ENCODE measurements at regions not wholly inside any gene's neighbourhood (a gene's known extent, or its start where the extent isn't known, plus 50 kb on each side); places are given as distances from the start of the nearest gene placed in this dataset.

DNA sequence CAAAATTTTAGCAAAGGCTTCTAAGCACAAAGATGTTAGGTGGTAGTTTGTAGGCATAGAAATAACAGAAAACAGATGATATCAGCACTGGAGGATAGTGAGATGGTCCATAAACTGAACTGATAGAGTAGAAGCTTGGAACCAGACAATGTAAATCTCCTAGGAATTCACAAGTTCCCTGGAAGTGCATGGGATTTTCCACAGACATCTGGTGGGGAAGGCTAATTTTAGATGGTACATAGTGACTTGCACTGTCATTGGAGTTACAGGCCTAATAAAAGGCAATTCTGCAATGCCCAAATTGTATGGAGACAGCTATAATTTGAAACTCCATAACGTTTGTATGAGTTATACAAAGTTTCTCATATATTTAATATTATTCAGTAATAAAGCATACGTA, 653.0 kb upstream of the MEF2C start:
- TF ChIP-seq CTCF (IDR thresholded peaks at IDR 0.05; ENCODE audit: poor library complexity, severe bottlenecking) (no peak), SMC3 (conservative IDR thresholded peaks at IDR 0.05; ENCODE audit: poor library complexity) (no peak), EP300 (conservative IDR thresholded peaks at IDR 0.05; ENCODE audit: poor library complexity, severe bottlenecking) (no peak), TAF1 (IDR thresholded peaks at IDR 0.05; ENCODE audit: low read depth) (no peak), RAD21 (conservative IDR thresholded peaks at IDR 0.05) (no peak), MXI1 (conservative IDR thresholded peaks at IDR 0.05; ENCODE audit: poor library complexity, severe bottlenecking) (no peak), POLR2AphosphoS5 (IDR thresholded peaks at IDR 0.05) (no peak), REST (IDR thresholded peaks at IDR 0.05; ENCODE audit: borderline replicate concordance) (no peak), EZH2 (IDR thresholded peaks at IDR 0.05; ENCODE audit: borderline replicate concordance, insufficient read depth, low read length, poor library complexity, severe bottlenecking) (no peak)
- no peak overlapping the region for H3K9ac ChIP-seq (ENCODE audit: low read length)
- no peak overlapping the region for H3K27ac ChIP-seq (ENCODE audit: low read length)
- H2AFZ ChIP-seq (ENCODE audit: low read depth, low read length), result no peak overlapping the region
- H3K4me2 ChIP-seq (ENCODE audit: low read length), result no peak overlapping the region
- H3K9me2 ChIP-seq (ENCODE audit: insufficient read depth, low read length), result no peaks in the 10 kb centered on the region
- no peaks in the 10 kb centered on the region for H3K27me3 ChIP-seq (ENCODE audit: insufficient read depth, low read depth, low read length)
- no peaks in the 10 kb centered on the region for H3F3A ChIP-seq (ENCODE audit: insufficient read depth, low read length, poor library complexity, severe bottlenecking)
- no peaks in the 10 kb centered on the region for H3K79me2 ChIP-seq (replicated peaks; ENCODE audit: insufficient read depth, low read length)
- H3K9me3 ChIP-seq (ENCODE audit: low read length), result no peaks in the 10 kb centered on the region
- no peaks in the 10 kb centered on the region for H3K36me3 ChIP-seq (ENCODE audit: insufficient read depth, low read length)
- H3K4me3 ChIP-seq (ENCODE audit: low read length), result no peak overlapping the region
- no peaks in the 10 kb centered on the region for H4K20me1 ChIP-seq (ENCODE audit: insufficient read depth)

GRCh38 chr5:89535411-89535810, 652.4 kb upstream of the MEF2C start:
- Histone ChIP-seq H3K27me3 (ENCODE audit: insufficient read depth, low read depth, low read length) (no peaks in the 10 kb centered on the region), H4K20me1 (ENCODE audit: insufficient read depth) (no peaks in the 10 kb centered on the region), H3K9me3 (ENCODE audit: low read length) (no peaks in the 10 kb centered on the region), H3K27ac (ENCODE audit: low read length) (no peak overlapping the region), H3K4me2 (ENCODE audit: low read length) (no peak overlapping the region), H3K9me2 (ENCODE audit: insufficient read depth, low read length) (no peaks in the 10 kb centered on the region), H3K79me2 (replicated peaks; ENCODE audit: insufficient read depth, low read length) (no peaks in the 10 kb centered on the region), H2AFZ (ENCODE audit: low read depth, low read length) (no peak overlapping the region), H3F3A (ENCODE audit: insufficient read depth, low read length, poor library complexity, severe bottlenecking) (no peaks in the 10 kb centered on the region), H3K4me3 (ENCODE audit: low read length) (no peak overlapping the region), H3K36me3 (ENCODE audit: insufficient read depth, low read length) (no peaks in the 10 kb centered on the region), H3K9ac (ENCODE audit: low read length) (no peak overlapping the region)
- TF ChIP-seq EP300 (conservative IDR thresholded peaks at IDR 0.05; ENCODE audit: poor library complexity, severe bottlenecking), result no peak
- TF ChIP-seq SMC3 (conservative IDR thresholded peaks at IDR 0.05; ENCODE audit: poor library complexity), result no peak
- no peak for TF ChIP-seq RAD21 (conservative IDR thresholded peaks at IDR 0.05)
- TF ChIP-seq TAF1 (IDR thresholded peaks at IDR 0.05; ENCODE audit: low read depth), result no peak
- TF ChIP-seq POLR2AphosphoS5 (IDR thresholded peaks at IDR 0.05), result no peak
- no peak for TF ChIP-seq REST (IDR thresholded peaks at IDR 0.05; ENCODE audit: borderline replicate concordance)
- TF ChIP-seq CTCF (IDR thresholded peaks at IDR 0.05; ENCODE audit: poor library complexity, severe bottlenecking), result no peak
- no peak for TF ChIP-seq EZH2 (IDR thresholded peaks at IDR 0.05; ENCODE audit: borderline replicate concordance, insufficient read depth, low read length, poor library complexity, severe bottlenecking)
- TF ChIP-seq MXI1 (conservative IDR thresholded peaks at IDR 0.05; ENCODE audit: poor library complexity, severe bottlenecking), result no peak

Measured in neural cell (in vitro differentiated cells).